Muscle of leg (tissue), 3 donors: ENCODE measurements at regions not wholly inside any gene's neighbourhood (a gene's known extent, or its start where the extent isn't known, plus 50 kb on each side); places are given as distances from the start of the nearest gene placed in this dataset.

Source experiments
- DNase-seq: peaks from one replicate; pipeline ENCODE4 v3.0.0; 2013
- H3K27ac ChIP-seq: one replicate; pipeline ENCODE4 v1.5.1; 2013; ENCODE audit warnings: mild to moderate bottlenecking, low read length, control low read depth
- H3K27me3 ChIP-seq: one replicate; pipeline ENCODE4 v1.6.1; 2013; ENCODE audit warnings: low read length; ENCODE audit not compliant: control insufficient read depth, insufficient read depth
- H3K36me3 ChIP-seq: one replicate; pipeline ENCODE4 v1.6.1; 2013; ENCODE audit warnings: low read length; ENCODE audit not compliant: control insufficient read depth, insufficient read depth
- H3K4me1 ChIP-seq: one replicate; pipeline ENCODE4 v1.6.1; 2013; ENCODE audit warnings: low read length; ENCODE audit not compliant: control insufficient read depth, insufficient read depth
- H3K4me3 ChIP-seq: one replicate; pipeline ENCODE4 v1.5.1; 2013; ENCODE audit warnings: low read length, control low read depth
- H3K9me3 ChIP-seq: replicated peaks from 2 replicates; pipeline ENCODE4 v1.6.1; 2013; ENCODE audit warnings: low read depth, low read length; ENCODE audit not compliant: control insufficient read depth
- WGBS: methylation state at CpG from one replicate; pipeline ENCODE4 v1.1.5; 2013; ENCODE audit warnings: missing lambda C conversion rate; ENCODE audit not compliant: insufficient coverage; 5-methylcytosine and 5-hydroxymethylcytosine counted together

DNA sequence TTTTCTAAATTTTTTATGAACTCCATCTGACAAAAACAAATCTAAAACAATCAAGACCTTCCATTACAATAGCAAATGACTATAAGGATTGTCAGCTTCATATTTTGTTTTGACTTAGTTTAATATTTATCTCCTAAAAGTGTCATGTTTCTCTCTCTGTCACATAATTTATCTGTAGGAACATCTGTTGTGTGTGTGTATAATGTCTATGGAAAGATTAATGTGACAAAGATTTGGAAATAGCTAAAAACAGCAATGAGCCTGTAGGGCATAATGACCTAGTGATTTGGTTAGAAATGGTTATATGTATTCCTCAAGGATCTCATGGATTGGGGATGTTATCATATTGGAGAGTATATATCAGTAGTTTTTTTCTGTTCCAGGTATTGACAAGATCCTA lies 69.6 kb upstream of the MDFIC start:
- H3K4me3 ChIP-seq, result no peak overlapping the region

DNA sequence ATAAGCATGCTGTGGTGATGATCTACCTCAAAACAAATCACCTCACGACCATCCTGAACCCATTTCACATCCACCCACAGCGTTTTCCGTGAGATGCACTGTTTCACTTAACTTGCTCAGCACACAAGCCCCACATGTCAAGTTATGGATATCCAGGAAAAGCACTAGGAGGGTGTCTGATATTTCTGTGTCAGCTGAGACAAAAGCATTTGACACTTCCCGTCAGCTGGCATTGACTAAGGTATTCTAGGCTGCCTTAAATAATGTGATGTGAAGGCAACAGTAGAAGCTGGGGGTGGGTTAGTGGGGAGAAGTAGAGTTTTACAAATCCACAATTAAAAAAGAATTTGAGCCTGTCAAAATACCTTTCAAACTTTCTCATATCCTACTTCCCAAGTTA lies 68.7 kb upstream of the MDFIC start:
- WGBS, result 100% methylated on average over 1 of the region's 4 CpGs
- Histone ChIP-seq H3K9me3 (no peaks in the 10 kb centered on the region), H3K4me3 (no peak overlapping the region), H3K4me1 (no peaks in the 10 kb centered on the region), H3K27ac (no peak overlapping the region), H3K36me3 (no peaks in the 10 kb centered on the region), H3K27me3 (no peaks in the 10 kb centered on the region)
- DNase-seq, result no peak

More for the DNA sequence above, 69.6 kb upstream of the MDFIC start:
- no peaks in the 10 kb centered on the region for H3K9me3 ChIP-seq
- no peaks in the 10 kb centered on the region for H3K27me3 ChIP-seq
- H3K36me3 ChIP-seq, result no peaks in the 10 kb centered on the region
- no peak for DNase-seq
- H3K4me1 ChIP-seq, result no peaks in the 10 kb centered on the region
- no peak overlapping the region for H3K27ac ChIP-seq

DNA sequence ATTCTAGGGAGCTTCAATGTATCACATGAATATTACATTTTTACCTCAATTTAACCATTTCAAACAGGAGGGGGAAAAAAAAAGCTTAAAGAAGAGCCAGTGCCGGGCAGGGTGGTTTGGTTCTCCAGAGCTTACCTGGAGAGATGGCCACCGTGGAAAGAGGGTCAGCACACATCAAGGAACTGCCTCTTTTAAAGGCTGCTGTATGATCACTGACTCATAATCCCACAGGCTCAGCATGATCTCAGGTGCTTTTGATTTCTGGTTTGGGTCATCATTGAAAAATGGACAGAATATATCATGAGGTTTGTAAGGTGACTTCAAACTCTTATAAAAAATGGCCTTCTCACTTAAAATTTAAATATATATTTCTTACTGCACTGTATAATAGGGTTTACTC lies 67.5 kb upstream of the MDFIC start:
- 45% methylated on average over 2 of the region's 2 CpGs for WGBS
- no peaks in the 10 kb centered on the region for H3K9me3 ChIP-seq
- H3K27ac ChIP-seq, result no peak overlapping the region
- no peaks in the 10 kb centered on the region for H3K36me3 ChIP-seq
- DNase-seq, result no peak
- no peak overlapping the region for H3K4me3 ChIP-seq
- H3K4me1 ChIP-seq, result no peaks in the 10 kb centered on the region
- H3K27me3 ChIP-seq, result no peaks in the 10 kb centered on the region

DNA sequence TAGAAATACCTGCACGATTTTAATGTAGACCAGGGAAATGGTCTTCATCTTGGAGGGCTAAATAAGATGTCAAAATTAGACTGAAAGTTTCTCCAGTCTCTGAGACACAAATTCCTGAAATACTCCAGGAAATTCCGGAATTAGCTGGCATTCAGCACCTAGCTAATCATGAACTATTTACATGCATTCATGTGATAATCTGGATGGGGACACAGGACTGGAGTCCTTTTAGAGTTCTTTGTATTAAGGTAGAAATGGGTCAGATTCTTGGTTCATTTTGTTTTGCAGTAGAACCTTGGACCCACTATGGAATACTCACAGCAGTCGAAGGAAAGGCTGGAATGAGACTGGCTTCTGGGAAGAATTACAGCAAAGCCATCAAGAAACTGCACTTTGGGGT lies 65.3 kb upstream of the MDFIC start:
- no peak overlapping the region for H3K27ac ChIP-seq
- no peak overlapping the region for H3K4me3 ChIP-seq
- H3K27me3 ChIP-seq, result no peaks in the 10 kb centered on the region
- 40% methylated on average over 1 of the region's 3 CpGs for WGBS
- DNase-seq, result no peak
- H3K36me3 ChIP-seq, result no peaks in the 10 kb centered on the region
- H3K4me1 ChIP-seq, result no peaks in the 10 kb centered on the region
- no peaks in the 10 kb centered on the region for H3K9me3 ChIP-seq

DNA sequence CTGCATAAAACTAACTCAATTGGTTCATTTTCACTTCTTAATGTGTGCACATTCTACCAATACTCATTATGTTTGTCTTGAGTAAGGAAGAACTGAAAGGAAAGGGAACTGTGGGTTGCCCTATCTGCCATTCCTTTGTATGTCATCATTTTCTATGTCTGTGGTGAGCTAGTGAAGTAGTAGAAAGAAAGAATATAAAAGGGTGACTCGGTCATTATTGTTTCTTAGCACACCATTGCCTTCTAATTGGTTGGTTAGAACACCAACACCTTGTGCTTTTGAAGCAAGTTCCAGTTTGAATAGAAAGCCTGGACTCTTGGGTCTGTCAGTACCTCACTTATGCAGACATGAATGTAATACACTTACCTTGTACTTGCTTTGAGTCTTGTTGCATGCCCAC lies 64.3 kb upstream of the MDFIC start:
- Histone ChIP-seq H3K4me1 (no peaks in the 10 kb centered on the region), H3K36me3 (no peaks in the 10 kb centered on the region), H3K9me3 (no peaks in the 10 kb centered on the region), H3K4me3 (no peak overlapping the region), H3K27me3 (no peaks in the 10 kb centered on the region), H3K27ac (no peak overlapping the region)
- DNase-seq, result no peak
- WGBS, result 100% methylated on average over 1 of the region's 1 CpG

DNA sequence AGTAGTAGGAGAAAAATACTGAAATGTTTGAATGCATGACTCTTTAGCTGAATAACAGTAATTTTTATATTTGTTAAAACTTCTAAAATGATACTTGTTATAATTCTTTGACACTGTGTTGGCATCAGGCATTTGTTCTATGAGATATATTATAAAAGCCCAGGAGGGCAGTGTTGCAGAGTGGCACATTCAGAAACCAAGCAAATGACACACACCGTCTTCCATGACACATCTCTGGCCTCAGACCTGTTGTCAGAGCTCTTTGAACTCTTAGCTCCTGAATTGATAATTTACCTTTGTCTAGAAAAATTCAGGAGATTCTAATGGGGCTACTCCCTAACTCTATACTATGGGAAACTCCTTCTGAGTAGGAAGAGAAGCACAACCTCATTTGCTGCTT lies 62.4 kb upstream of the MDFIC start:
- DNase-seq, result no peak
- Histone ChIP-seq H3K36me3 (no peaks in the 10 kb centered on the region), H3K27me3 (no peaks in the 10 kb centered on the region), H3K27ac (no peak overlapping the region), H3K4me3 (no peak overlapping the region), H3K4me1 (no peaks in the 10 kb centered on the region), H3K9me3 (no peaks in the 10 kb centered on the region)
- WGBS, result no CpG with 5 or more reads among the region's 1 CpG

DNA sequence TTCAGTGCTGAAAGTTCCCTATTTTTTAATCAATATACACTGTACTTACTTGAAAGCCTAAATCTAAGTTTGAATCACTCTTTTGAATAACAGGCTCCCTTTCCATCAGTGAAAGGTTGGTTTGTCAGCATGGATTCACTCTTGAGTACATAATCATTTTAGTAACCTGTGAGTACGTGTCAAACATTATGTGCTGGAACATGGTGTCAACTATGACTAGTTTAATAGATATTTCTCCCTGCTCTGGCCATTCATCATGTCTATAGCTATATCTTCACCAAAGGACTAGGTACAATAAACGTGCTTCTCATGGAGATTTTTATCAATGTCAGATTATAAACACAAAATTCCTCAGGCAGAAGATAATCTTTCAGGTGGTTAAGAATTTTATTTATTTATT lies 61.7 kb upstream of the MDFIC start:
- H3K4me1 ChIP-seq, result no peaks in the 10 kb centered on the region

DNA sequence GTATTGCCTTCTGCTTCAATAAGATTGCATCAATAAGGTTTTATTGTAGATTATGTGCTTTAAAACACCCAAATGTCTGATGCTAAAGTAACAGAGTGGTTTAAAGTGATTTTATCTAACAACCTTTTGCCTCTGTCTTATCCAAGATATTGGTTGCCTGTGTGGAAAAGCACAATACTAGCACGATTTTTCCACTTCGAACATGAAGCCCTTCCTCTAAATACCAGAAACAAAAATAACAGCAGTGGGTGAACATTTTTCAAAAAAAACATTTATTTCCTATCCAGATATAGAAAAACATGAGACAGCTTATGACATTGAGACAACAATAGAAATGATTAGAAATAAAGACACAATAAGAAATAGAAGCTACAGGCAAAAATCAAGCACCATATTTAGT lies 59.5 kb upstream of the MDFIC start:
- no peak for DNase-seq
- no peaks in the 10 kb centered on the region for H3K36me3 ChIP-seq
- no peaks in the 10 kb centered on the region for H3K4me1 ChIP-seq
- H3K27me3 ChIP-seq, result no peaks in the 10 kb centered on the region
- H3K4me3 ChIP-seq, result no peak overlapping the region
- H3K9me3 ChIP-seq, result no peaks in the 10 kb centered on the region
- H3K27ac ChIP-seq, result no peak overlapping the region
- no CpG with 5 or more reads among the region's 2 CpGs for WGBS

More for the DNA sequence above, 61.7 kb upstream of the MDFIC start:
- Histone ChIP-seq H3K27ac (no peak overlapping the region), H3K36me3 (no peaks in the 10 kb centered on the region), H3K4me3 (no peak overlapping the region), H3K27me3 (no peaks in the 10 kb centered on the region), H3K9me3 (no peaks in the 10 kb centered on the region)
- WGBS, result no CpG with 5 or more reads among the region's 2 CpGs
- DNase-seq, result no peak

DNA sequence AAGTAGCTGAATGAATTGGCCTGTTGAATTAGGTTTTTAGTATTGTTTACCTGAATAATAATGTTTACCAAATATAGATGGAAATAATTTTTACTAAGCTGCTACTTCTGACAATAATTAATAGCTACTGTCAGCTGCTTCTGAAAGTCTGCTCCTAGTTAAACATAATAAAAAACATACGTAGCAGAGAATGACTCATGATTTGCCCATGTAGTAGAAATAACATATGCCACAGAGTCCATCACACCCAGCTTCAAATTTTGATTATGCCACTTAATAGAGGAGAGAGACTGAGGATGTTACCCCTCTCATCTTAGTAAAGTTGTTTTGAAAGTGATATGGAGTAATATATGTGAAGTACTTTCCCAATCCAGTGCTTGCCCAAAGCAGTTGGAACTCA lies 57.6 kb upstream of the MDFIC start:
- no CpG with 5 or more reads among the region's 1 CpG for WGBS
- Histone ChIP-seq H3K27me3 (no peaks in the 10 kb centered on the region), H3K4me3 (no peak overlapping the region), H3K9me3 (no peaks in the 10 kb centered on the region), H3K36me3 (no peaks in the 10 kb centered on the region), H3K4me1 (no peaks in the 10 kb centered on the region), H3K27ac (no peak overlapping the region)
- no peak for DNase-seq

DNA sequence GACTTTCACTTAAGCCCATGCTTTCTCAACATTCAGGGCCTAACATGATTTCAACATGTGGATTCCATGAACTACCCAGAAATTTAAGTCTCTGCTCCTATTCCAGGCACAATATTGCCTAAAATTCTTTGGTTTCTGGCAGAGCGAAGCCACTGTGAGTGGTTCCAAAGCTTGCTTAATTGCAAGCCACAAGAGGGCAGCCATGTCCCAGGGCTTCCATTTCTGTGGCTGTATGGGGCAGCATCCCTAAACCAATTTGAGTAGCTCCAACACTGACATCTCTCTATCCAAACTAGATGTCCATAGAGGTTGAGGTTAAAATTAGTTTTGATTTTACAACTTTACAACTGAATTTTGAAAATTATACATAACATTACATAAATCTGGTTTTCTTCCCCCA lies 56.3 kb upstream of the MDFIC start:
- Histone ChIP-seq H3K4me3 (no peak overlapping the region), H3K36me3 (no peaks in the 10 kb centered on the region), H3K27me3 (no peaks in the 10 kb centered on the region), H3K9me3 (no peaks in the 10 kb centered on the region), H3K27ac (no peak overlapping the region), H3K4me1 (no peaks in the 10 kb centered on the region)
- WGBS, result 100% methylated on average over 1 of the region's 1 CpG
- DNase-seq, result peak; percentile 47
